ENCODE measurements at regions not wholly inside any gene's neighbourhood (a gene's known extent, or its start where the extent isn't known, plus 50 kb on each side); places are given as distances from the start of the nearest gene placed in this dataset.

DNA sequence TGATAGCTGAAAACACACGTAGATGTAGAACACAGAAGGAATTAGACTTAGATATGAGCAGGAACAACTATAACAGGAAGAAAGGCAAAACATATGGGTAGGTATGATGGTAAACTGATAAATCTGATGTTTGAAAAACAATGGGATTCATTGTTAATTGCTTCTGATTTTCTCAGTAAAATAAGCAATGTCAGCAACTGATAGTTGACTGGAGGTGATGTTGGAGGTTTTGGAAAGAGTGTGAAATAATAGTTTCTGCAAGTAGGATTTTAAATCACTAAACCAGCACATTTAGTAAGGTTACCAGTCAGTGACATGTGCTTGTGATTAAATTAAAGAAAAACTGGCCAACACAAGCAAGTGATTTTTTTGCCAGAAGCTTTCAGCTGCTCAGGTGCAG is 123.0 kb upstream of the CPNE8 start:
- TF ChIP-seq MAX (IDR thresholded peaks at IDR 0.05) (no peak), ZBTB7A (IDR thresholded peaks at IDR 0.05; ENCODE audit: low read depth) (no peak), USF1 (IDR thresholded peaks at IDR 0.05) (no peak), NFIC (IDR thresholded peaks at IDR 0.05) (no peak), TCF12 (IDR thresholded peaks at IDR 0.05; ENCODE audit: low read depth) (no peak), TAF1 (IDR thresholded peaks at IDR 0.05; ENCODE audit: low read depth) (no peak), EP300 (IDR thresholded peaks at IDR 0.05; ENCODE audit: borderline replicate concordance) (no peak), YY1 (IDR thresholded peaks at IDR 0.05; ENCODE audit: low read depth) (no peak), RAD21 (IDR thresholded peaks at IDR 0.05; ENCODE audit: low read depth) (no peak), EGR1 (IDR thresholded peaks at IDR 0.05) (no peak), CREB1 (IDR thresholded peaks at IDR 0.05; ENCODE audit: low read depth) (no peak), TEAD4 (IDR thresholded peaks at IDR 0.05) (no peak), FOXM1 (IDR thresholded peaks at IDR 0.05; ENCODE audit: borderline replicate concordance, low read depth) (no peak), CEBPB (IDR thresholded peaks at IDR 0.05) (no peak)
- TF ChIP-seq, protein P1, sequence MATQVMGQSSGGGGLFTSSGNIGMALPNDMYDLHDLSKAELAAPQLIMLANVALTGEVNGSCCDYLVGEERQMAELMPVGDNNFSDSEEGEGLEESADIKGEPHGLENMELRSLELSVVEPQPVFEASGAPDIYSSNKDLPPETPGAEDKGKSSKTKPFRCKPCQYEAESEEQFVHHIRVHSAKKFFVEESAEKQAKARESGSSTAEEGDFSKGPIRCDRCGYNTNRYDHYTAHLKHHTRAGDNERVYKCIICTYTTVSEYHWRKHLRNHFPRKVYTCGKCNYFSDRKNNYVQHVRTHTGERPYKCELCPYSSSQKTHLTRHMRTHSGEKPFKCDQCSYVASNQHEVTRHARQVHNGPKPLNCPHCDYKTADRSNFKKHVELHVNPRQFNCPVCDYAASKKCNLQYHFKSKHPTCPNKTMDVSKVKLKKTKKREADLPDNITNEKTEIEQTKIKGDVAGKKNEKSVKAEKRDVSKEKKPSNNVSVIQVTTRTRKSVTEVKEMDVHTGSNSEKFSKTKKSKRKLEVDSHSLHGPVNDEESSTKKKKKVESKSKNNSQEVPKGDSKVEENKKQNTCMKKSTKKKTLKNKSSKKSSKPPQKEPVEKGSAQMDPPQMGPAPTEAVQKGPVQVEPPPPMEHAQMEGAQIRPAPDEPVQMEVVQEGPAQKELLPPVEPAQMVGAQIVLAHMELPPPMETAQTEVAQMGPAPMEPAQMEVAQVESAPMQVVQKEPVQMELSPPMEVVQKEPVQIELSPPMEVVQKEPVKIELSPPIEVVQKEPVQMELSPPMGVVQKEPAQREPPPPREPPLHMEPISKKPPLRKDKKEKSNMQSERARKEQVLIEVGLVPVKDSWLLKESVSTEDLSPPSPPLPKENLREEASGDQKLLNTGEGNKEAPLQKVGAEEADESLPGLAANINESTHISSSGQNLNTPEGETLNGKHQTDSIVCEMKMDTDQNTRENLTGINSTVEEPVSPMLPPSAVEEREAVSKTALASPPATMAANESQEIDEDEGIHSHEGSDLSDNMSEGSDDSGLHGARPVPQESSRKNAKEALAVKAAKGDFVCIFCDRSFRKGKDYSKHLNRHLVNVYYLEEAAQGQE (IDR thresholded peaks at IDR 0.05; ENCODE audit: low read depth), result no peak

- TF ChIP-seq MAX (IDR thresholded peaks at IDR 0.05) (no peak), CREB1 (IDR thresholded peaks at IDR 0.05; ENCODE audit: low read depth) (no peak), TCF12 (IDR thresholded peaks at IDR 0.05; ENCODE audit: low read depth) (no peak), ZBTB7A (IDR thresholded peaks at IDR 0.05; ENCODE audit: low read depth) (no peak), USF1 (IDR thresholded peaks at IDR 0.05) (no peak)
- TF ChIP-seq, protein P1 (IDR thresholded peaks at IDR 0.05; ENCODE audit: low read depth), result no peak
Measured at GRCh38 chr12:39012870-39013269, 107.5 kb upstream of the CPNE8 start.

- TF ChIP-seq FOXM1 (IDR thresholded peaks at IDR 0.05; ENCODE audit: borderline replicate concordance, low read depth) (peak; percentile 11; the same call in 1 of the 2 replicates), EP300 (IDR thresholded peaks at IDR 0.05; ENCODE audit: borderline replicate concordance) (peak; percentile 28; the same call in 1 of the 2 replicates), TEAD4 (IDR thresholded peaks at IDR 0.05) (no peak)
Measured at GRCh38 chr12:39011166-39011565, 105.8 kb upstream of the CPNE8 start.

DNA sequence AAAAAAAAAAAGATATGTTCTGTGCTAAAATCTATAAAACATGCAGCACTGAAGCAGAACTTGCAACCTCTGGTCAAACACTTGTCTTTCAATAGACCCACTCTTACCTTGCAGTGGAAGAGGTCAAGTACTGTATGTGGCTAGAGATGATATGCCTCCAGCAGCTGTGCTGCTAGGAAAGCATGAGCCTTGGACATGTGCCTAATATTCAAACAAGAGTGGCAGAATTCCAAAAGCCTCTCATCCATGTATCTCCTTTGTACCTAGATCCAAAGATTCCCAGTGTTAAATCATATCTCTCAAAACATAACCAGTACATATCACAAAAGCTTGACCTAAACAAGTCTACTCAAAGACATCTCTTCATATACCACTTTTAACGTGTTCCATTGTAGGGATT is 105.0 kb upstream of the CPNE8 start:
- no peak for TF ChIP-seq TEAD4 (IDR thresholded peaks at IDR 0.05)
- no peak for TF ChIP-seq TAF1 (IDR thresholded peaks at IDR 0.05; ENCODE audit: low read depth)
- no peak for TF ChIP-seq CEBPB (IDR thresholded peaks at IDR 0.05)
- TF ChIP-seq USF1 (IDR thresholded peaks at IDR 0.05), result no peak
- TF ChIP-seq NFIC (IDR thresholded peaks at IDR 0.05), result 0 out of 2 replicates have a peak, but pooled peaks have one; percentile 35

- no peak for TF ChIP-seq YY1 (IDR thresholded peaks at IDR 0.05; ENCODE audit: low read depth)
- no peak for TF ChIP-seq USF1 (IDR thresholded peaks at IDR 0.05)
Measured at GRCh38 chr12:39007619-39008018, 102.2 kb upstream of the CPNE8 start.

DNA sequence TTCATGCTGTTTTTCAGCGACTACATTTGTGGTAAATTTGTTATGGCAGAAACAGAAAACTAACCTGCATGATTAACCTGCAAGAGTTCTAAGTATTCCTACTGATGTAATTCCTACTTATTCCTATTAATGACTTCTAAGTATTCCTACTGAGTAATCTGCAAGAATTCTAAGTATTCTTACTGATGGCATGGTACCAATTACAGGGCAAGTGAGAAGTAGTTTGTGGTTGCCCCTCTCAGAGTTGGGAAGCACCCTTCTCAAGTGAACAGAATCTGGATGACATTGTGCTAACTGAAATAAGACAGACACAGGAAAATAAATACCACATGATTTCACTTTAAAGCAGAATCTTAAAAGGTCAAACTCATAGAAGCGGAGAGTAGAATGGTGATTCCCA is 100.9 kb upstream of the CPNE8 start:
- TF ChIP-seq FOXM1 (IDR thresholded peaks at IDR 0.05; ENCODE audit: borderline replicate concordance, low read depth) (no peak), ZBTB7A (IDR thresholded peaks at IDR 0.05; ENCODE audit: low read depth) (no peak), RAD21 (IDR thresholded peaks at IDR 0.05; ENCODE audit: low read depth) (no peak), EGR1 (IDR thresholded peaks at IDR 0.05) (no peak), TCF12 (IDR thresholded peaks at IDR 0.05; ENCODE audit: low read depth) (peak; percentile 35; the same call in 1 of the 2 replicates), CEBPB (IDR thresholded peaks at IDR 0.05) (no peak), YY1 (IDR thresholded peaks at IDR 0.05; ENCODE audit: low read depth) (no peak), MAX (IDR thresholded peaks at IDR 0.05) (no peak), NFIC (IDR thresholded peaks at IDR 0.05) (peak; percentile 53; the same call in 1 of the 2 replicates), USF1 (IDR thresholded peaks at IDR 0.05) (no peak), TEAD4 (IDR thresholded peaks at IDR 0.05) (peak; percentile 76), CREB1 (IDR thresholded peaks at IDR 0.05; ENCODE audit: low read depth) (no peak), EP300 (IDR thresholded peaks at IDR 0.05; ENCODE audit: borderline replicate concordance) (peak; percentile 35; the same call in 1 of the 2 replicates), TAF1 (IDR thresholded peaks at IDR 0.05; ENCODE audit: low read depth) (no peak)
- TF ChIP-seq, protein P1 (IDR thresholded peaks at IDR 0.05; ENCODE audit: low read depth), result no peak
